Pancreas (tissue), 10 donors: ENCODE measurements at regions not wholly inside any gene's neighbourhood (a gene's known extent, or its start where the extent isn't known, plus 50 kb on each side); places are given as distances from the start of the nearest gene placed in this dataset.

Experiments
- ATAC-seq, 4 donors: fragments of 200-7000 bp; cut with Tn5 transposase; one replicate each; pipeline versions ENCODE4 v1.8.0 to v1.9.1; 2020; ENCODE audit warnings: mild to moderate bottlenecking in 4 of 4, moderate library complexity in 4 of 4
- DNase-seq, 6 donors: peaks; one replicate each; pipeline ENCODE4 v3.0.0-alpha.2; 2020
- FAIRE-seq: peaks from 2 replicates; lab custom pipeline; 2012; peaks lifted over from hg19 to GRCh38; lab: Jason Lieb, UNC
- H3K27ac ChIP-seq, 4 donors: fragments of 200-600 bp; sonication (generic); 1 replicate in 3 of 4; 2 replicates in 1 of 4; pipeline versions ENCODE4 v1.5.0 to v1.8.0; 2020
- H3K27me3 ChIP-seq, 4 donors: fragments of 200-600 bp; one replicate each; pipeline ENCODE4 v1.8.0; 2021
- H3K36me3 ChIP-seq, 3 donors: fragments of 200-600 bp; sonication (generic) in 1 of 3; one replicate each; pipeline versions ENCODE4 v1.5.0 to v1.8.0; 2020 to 2021
- H3K4me1 ChIP-seq, 3 donors: fragments of 200-600 bp; one replicate each; pipeline ENCODE4 v1.8.0; 2021
- H3K4me3 ChIP-seq, 4 donors: fragments of 200-600 bp; sonication (generic) in 2 of 4; one replicate each; pipeline versions ENCODE4 v1.5.0 to v1.8.0; 2020 to 2021
- H3K9me3 ChIP-seq, 4 donors: fragments of 200-600 bp; one replicate each; pipeline ENCODE4 v1.8.0; 2021
- CTCF ChIP-seq, 4 donors: fragments of 200-600 bp; sonication (generic) in 3 of 4; IDR thresholded peaks; one replicate each; pipeline versions ENCODE4 v1.5.0 to v1.8.0; 2021; ENCODE audit warnings: antibody characterized with exemption in 4 of 4
- WGBS, 2 donors: extraction: QIAGEN DNeasy Blood & Tissue Kit; methylation state at CpG; one replicate each; pipeline ENCODE4 v1.1.7; 2013; 5-methylcytosine and 5-hydroxymethylcytosine counted together
- intact Hi-C, 3 donors: fragments of 100-400 bp; cut with DNase I; formaldehyde crosslinking; loops; one replicate each; pipeline versions ENCODE4 v1.11.1 to v1.14.2; 2022
- donor health status: healthy with polysubstance abuse.
- donor health status: DM: no; HTN: no; CAD: no; lungs with moderate emphysema.
- donor health status: DM: no; HTN: no; CAD: no.
- donor health status: control.
- donor health status: control.
- donor health status: Bipolar disorder and iron deficiency.
- donor health status: DM: yes; HTN: yes; CAD: no.
- donor health status: DM: no; HTN: no; CAD: no.
- donor health status: DM: no; HTN: no; CAD: no.
- donor health status: DM: yes; HTN: yes; CAD: no.

- Histone ChIP-seq H3K27me3 (no peaks in the 10 kb centered on the region), H3K36me3 (no peaks in the 10 kb centered on the region), H3K4me1 (no peaks in the 10 kb centered on the region), H3K27ac (no peak overlapping the region), H3K4me3 (no peak overlapping the region), H3K9me3 (no peaks in the 10 kb centered on the region)
- intact Hi-C loops = no loop called here
- 48 to 58% methylated on average over 5 of the region's 5 CpGs for WGBS, 2 donors
- ATAC-seq (no peak), DNase-seq (no peak), FAIRE-seq (no peak)
- no peak for TF ChIP-seq CTCF (IDR thresholded peaks at IDR 0.05)
Observed at GRCh38 chr10:128418819-128419218, 292.6 kb upstream of the MKI67 start.

DNA sequence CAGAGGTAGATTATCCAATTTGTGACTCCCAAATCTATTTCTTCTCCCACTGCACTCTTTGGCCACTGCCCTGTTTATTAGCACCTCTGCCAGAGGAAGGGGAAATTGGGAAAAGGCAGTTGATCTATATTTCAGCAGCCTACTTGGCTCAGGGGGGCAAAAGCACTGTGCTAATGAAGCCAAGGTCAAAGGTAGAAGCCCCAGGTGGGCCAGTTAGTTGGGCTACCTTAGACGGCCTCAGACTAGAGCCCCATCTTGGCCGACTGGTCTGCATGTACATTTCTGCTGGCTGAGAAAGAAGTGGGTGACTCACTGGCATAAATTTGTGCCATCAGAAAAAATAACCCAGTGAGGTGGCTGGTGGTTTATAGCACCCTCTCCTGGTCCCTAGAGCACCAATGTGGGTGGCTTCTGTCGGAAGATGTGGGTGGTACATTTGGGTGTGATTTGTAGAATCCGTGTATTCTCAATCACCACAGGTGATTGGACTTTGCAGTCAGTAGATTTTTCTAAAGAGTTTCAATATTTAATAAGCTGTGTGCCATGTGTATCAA lies 293.3 kb upstream of the MKI67 start:
- H3K36me3 ChIP-seq = no peaks in the 10 kb centered on the region
- no peaks in the 10 kb centered on the region for H3K9me3 ChIP-seq
- no peak overlapping the region for H3K27ac ChIP-seq
- TF ChIP-seq CTCF (IDR thresholded peaks at IDR 0.05) = no peak
- no peaks in the 10 kb centered on the region for H3K27me3 ChIP-seq
- no peak overlapping the region for H3K4me3 ChIP-seq
- FAIRE-seq (no peak), DNase-seq (no peak), ATAC-seq (no peak)
- intact Hi-C loops = no loop called here
- 73 to 79% methylated on average over 4 of the region's 4 CpGs for WGBS, 2 donors
- no peaks in the 10 kb centered on the region for H3K4me1 ChIP-seq

GRCh38 chr10:128420623-128421022 lies 294.4 kb upstream of the MKI67 start:
- no peaks in the 10 kb centered on the region for H3K4me1 ChIP-seq
- intact Hi-C loops = no loop called here
- no peak overlapping the region for H3K27ac ChIP-seq
- DNase-seq (no peak), ATAC-seq (no peak), FAIRE-seq (no peak)
- H3K27me3 ChIP-seq = no peaks in the 10 kb centered on the region
- no peak overlapping the region for H3K4me3 ChIP-seq
- H3K36me3 ChIP-seq = no peaks in the 10 kb centered on the region
- 14 to 23% methylated on average over 3 of the region's 3 CpGs for WGBS, 2 donors
- no peaks in the 10 kb centered on the region for H3K9me3 ChIP-seq
- no peak for TF ChIP-seq CTCF (IDR thresholded peaks at IDR 0.05)

- WGBS, 2 donors = 48 to 54% methylated on average over 9 of the region's 9 CpGs
- H3K4me3 ChIP-seq = no peak overlapping the region
- no peaks in the 10 kb centered on the region for H3K27me3 ChIP-seq
- DNase-seq (no peak), ATAC-seq (no peak), FAIRE-seq (no peak)
- no peaks in the 10 kb centered on the region for H3K36me3 ChIP-seq
- H3K9me3 ChIP-seq = no peaks in the 10 kb centered on the region
- intact Hi-C loops = no loop called here
- TF ChIP-seq CTCF (IDR thresholded peaks at IDR 0.05) = no peak
- no peaks in the 10 kb centered on the region for H3K4me1 ChIP-seq
- no peak overlapping the region for H3K27ac ChIP-seq
Observed at GRCh38 chr10:128421371-128422160, 295.3 kb upstream of the MKI67 start.

DNA sequence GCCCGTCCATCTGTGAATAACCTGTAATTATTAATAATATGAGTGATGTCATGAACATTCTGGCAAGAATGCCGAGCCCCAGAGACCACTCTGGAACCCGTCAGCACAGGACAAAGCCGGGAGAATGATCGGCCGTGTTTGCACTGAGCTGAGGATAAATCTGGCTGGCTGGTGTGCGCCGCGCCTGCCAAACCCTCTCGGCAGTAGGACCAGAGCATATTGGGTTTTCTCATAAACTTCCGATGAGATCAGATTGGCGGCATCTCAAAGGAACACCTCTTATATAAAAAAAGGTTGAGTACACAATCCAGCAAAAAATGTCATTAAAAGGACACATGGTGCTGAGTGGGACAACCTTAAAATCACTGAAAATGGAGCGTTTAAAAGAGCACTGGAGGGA lies 296.0 kb upstream of the MKI67 start:
- H3K9me3 ChIP-seq = no peaks in the 10 kb centered on the region
- no peaks in the 10 kb centered on the region for H3K36me3 ChIP-seq
- H3K4me3 ChIP-seq = no peak overlapping the region
- TF ChIP-seq CTCF (IDR thresholded peaks at IDR 0.05) = no peak
- intact Hi-C loops = no loop called here
- ATAC-seq (no peak), FAIRE-seq (no peak), DNase-seq (no peak)
- H3K4me1 ChIP-seq = no peaks in the 10 kb centered on the region
- 54 to 70% methylated on average over 13 of the region's 13 CpGs for WGBS, 2 donors
- no peak overlapping the region for H3K27ac ChIP-seq
- H3K27me3 ChIP-seq = no peaks in the 10 kb centered on the region
